Retinal pigment epithelial cell (primary cell): ENCODE measurements at regions not wholly inside any gene's neighbourhood (a gene's known extent, or its start where the extent isn't known, plus 50 kb on each side); places are given as distances from the start of the nearest gene placed in this dataset.

ENCODE experiments used
- DNase-seq: peaks from one replicate; pipeline ENCODE4 v3.0.0-alpha.2; 2010; ENCODE audit warnings: low read depth
- H3K4me3 ChIP-seq: 2 replicates; pipeline ENCODE4 v1.5.1; 2011; ENCODE audit warnings: mild to moderate bottlenecking, low read length, control low read depth, moderate library complexity
- TF ChIP-seq, protein P1 (sequence below): conservative IDR thresholded peaks from 2 replicates; pipeline ENCODE4 v1.5.1; 2011; ENCODE audit warnings: low read depth, low read length, control low read depth, inconsistent platforms

DNA sequence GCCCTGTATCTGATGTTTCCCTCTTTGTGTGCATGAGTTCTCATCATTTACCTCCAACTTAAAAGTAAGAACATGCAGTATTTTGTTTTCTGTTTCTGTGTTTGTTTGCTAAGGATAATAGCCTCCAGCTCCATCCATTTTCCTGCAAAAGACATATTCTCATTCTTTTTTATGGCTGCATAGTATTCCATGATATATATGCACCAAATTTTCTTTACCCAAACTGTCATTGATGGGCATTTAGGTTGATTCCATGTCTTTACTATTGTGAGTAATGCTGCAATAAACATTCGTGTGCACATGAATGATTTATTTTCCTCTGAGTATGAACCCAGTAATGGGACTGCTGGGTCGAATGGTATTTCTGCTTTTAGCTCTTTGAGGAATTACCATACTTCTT is 163.4 kb downstream of the TMEM26 start:
- no peak overlapping the region for H3K4me3 ChIP-seq
- TF ChIP-seq, protein P1, sequence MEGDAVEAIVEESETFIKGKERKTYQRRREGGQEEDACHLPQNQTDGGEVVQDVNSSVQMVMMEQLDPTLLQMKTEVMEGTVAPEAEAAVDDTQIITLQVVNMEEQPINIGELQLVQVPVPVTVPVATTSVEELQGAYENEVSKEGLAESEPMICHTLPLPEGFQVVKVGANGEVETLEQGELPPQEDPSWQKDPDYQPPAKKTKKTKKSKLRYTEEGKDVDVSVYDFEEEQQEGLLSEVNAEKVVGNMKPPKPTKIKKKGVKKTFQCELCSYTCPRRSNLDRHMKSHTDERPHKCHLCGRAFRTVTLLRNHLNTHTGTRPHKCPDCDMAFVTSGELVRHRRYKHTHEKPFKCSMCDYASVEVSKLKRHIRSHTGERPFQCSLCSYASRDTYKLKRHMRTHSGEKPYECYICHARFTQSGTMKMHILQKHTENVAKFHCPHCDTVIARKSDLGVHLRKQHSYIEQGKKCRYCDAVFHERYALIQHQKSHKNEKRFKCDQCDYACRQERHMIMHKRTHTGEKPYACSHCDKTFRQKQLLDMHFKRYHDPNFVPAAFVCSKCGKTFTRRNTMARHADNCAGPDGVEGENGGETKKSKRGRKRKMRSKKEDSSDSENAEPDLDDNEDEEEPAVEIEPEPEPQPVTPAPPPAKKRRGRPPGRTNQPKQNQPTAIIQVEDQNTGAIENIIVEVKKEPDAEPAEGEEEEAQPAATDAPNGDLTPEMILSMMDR, result no peak
- DNase-seq, result no peak

DNA sequence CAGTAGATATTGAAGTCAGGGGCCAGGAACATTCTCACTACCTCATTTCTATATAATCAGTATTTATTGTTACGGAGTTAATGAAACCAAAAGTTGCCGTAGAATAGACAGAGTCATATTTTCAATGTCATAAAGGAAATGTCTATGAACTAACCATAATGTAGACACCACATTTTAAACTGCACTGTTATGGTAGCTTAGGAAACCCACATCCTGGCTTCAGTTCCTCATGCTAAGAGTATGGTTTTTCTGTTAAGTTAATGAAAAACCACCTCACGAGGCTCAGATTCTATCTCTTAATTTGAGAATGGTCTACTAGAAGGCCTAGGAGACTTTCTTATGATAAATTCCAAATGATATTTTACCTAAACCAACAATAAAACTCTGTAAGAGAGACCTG is 166.5 kb downstream of the TMEM26 start:
- no peak for DNase-seq
- H3K4me3 ChIP-seq, result no peak overlapping the region
- TF ChIP-seq, protein P1, result no peak

DNA sequence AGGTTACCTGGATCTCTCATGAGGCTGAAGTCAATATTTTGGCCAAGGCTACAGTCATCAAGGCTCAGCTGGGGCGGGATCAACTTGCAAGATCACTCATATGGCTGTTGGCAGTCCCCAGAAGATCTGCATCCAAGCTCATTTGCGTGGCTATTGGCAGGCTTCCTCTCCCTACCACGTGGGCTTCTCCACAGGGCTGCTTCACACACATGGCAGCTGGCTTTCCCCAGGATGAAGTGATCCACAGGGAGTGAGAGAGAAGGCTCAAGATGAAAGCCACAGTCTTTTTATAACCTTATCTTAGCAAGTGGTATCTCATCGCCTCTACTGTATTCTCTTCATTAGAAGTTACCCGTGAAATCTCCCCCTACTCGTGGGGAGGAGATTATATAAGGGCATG is 167.4 kb downstream of the TMEM26 start:
- H3K4me3 ChIP-seq, result no peak overlapping the region
- TF ChIP-seq, protein P1, result no peak
- DNase-seq, result no peak

DNA sequence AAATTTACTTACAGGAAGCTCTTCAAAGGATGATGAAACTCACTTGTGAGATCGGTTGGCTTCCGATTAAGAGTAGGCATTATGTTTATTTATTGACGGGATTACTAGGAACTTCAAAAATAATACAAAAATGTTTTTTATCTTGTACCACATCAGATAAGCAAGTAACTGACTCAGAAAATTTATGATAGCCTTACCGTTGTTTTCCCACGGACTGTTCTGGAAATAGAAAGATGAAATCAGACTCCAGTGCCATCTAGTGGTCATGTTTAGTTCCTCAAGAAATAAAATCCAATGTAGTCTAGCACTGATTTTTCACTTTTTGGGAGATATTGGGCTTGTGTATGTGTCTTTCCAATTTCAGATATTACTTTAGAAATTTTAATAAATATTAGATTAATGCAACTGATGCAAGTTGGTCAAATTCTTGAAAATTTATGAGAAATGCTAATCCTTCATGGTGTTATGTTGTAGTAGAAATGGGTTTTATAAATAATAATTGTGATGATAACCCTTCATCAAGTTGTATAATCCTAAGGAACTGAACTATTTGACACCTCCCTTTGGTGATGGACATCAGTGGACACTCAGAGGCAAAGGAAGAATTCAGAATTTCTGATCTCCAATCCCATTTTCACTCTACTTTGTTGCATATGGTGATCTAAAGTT is 168.8 kb downstream of the TMEM26 start:
- peak; percentile 19 for DNase-seq
- TF ChIP-seq, protein P1, result peak; percentile 66
- H3K4me3 ChIP-seq, result no peak overlapping the region

DNA sequence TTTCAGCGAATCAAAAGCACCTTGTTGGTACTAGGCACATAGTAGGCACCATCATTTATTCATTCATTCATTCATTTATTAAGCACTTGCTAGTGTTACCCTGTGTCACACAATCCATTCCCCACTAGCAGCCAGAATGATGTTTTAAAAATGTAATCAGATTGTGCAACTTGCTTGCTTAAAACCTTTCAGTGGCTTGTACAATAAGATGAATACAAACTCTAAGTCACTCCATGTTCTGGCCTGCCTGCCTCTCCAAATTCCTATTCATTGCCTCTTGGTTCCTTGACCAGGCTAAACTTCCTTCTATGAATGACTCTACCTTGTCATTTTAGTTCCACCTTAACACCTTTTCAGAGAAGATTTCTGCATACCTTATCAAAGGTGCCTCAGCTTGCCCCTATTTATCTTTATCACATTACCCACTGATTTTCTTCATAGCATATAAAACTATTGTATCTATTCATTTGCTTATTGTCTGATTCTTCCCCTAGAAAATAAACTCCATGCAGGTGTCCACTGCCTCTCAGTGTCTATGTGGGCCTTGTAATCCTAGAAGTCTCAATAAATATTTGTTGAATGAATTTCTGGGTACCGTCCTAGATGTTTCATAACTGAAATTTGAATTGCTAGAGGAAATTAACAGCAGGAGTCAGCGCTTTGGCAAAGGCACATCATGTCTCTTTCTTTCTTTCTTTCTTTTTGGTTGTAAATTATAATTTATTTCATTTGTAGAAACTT is 169.5 kb downstream of the TMEM26 start:
- H3K4me3 ChIP-seq, result no peak overlapping the region
- TF ChIP-seq, protein P1, result no peak
- no peak for DNase-seq

DNA sequence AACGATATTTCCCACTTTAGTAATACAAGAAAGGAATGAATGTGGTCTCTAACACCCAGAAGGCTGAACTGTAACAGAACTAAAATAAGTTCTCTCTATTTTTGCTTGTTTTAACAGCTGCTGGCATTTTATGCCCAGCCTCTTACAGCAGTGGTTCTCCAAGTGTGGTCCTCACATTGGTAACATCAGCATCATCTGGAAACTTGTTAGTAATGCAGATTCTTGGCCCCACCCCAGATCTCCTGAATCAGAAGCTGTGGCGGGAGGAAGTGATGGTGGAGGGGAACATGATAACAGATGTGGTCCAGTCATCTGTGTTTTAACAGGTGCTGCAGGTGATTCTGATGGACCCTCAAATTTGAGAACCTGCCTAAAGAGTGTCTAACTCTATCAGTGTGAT is 170.1 kb downstream of the TMEM26 start:
- DNase-seq, result no peak
- TF ChIP-seq, protein P1, result no peak
- no peak overlapping the region for H3K4me3 ChIP-seq

DNA sequence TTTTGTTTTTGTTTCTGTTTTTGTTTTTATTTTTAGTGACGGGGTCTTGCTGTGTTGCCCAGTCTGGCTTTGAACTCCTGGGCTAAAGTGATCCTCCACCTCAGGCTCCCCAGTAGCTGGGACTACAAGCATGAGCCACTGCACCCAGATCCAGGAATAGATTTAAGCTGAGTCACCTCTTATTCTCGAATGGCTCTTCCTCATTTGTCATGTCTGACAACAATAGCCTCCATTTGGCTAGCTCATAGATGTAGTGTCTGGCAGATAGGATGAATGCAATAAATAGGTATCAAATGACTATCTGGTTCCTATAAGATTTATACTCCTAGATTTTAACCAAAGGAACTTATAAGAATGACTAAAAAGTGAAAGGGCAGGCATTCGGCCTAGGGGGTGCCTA is 172.9 kb downstream of the TMEM26 start:
- no peak for DNase-seq
- TF ChIP-seq, protein P1, result no peak
- H3K4me3 ChIP-seq, result no peak overlapping the region
